Right renal pelvis (tissue), 4 donors: ENCODE measurements at regions not wholly inside any gene's neighbourhood (a gene's known extent, or its start where the extent isn't known, plus 50 kb on each side); places are given as distances from the start of the nearest gene placed in this dataset.

Experiments used
- DNase-seq, 4 donors: peaks; one replicate each; pipeline ENCODE4 v3.0.0-alpha.2; 2013; ENCODE audit warnings: low read depth in 4 of 4, low spot score in 3 of 4, missing footprints in 1 of 4

- no peak for DNase-seq
These were observed 174.9 kb upstream of the C11orf87 start for GRCh38 chr11:109247071-109247470.

- DNase-seq: no peak
These were observed 172.4 kb upstream of the C11orf87 start for GRCh38 chr11:109249597-109249996.

DNA sequence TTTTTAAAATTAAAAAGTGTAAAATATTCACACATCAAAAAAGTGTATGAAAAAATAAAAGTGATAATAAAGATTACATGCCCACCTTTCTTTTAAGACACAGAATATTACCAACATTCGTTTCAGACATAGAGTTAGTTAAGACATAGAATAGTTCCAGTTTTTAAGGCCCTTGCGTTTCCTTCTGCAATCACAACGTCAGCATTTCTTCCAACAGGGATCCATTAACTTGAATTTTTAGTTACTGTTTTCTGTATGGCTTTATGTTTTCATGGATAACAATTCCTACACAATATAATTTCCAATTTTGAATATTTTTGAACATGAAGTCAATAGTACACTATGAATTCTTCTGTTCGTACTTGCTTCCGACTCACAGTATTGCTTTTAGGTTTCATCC is 170.8 kb upstream of the C11orf87 start:
- no peak for DNase-seq

GRCh38 chr11:109264128-109264527 is 157.9 kb upstream of the C11orf87 start:
- no peak for DNase-seq

DNA sequence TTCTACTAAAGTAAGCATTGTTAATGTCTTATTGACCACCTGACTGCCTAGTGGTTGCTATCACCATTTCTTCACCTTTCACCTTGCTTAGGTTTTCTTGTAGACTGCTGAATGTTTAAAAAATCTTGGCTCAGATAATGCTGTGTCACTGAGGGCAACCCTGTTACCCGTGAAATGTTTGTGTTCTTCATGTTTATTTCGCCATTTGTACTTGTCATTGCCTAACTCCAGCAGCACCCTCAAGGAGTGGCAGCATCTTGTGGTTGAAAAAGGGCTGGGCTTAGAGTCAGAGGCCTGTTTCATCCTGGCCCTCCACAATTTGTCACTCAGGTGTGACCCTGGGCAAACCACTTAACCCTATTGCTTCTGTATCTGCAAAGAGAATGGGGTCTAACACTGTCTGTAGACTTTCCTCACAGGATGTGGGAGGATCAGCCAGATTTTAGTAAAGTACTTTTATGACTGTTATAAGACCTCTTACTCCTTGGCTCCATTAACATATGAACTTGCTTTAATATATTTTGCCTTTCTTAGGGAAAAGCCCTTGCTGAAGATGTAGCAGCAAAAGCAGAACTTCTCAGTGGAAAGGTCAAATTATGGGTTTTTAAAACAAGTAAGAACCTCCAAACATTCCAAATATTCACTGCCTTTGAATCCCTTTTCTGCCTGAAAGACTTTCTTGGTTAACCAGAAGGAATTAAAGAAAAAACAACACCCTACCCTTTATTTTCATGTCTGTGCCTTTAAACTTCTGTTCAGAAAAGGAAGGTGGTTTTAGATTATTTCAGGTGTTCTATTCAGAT is 154.5 kb upstream of the C11orf87 start:
- no peak for DNase-seq

GRCh38 chr11:109275931-109276330 is 146.1 kb upstream of the C11orf87 start:
- DNase-seq: no peak

DNA sequence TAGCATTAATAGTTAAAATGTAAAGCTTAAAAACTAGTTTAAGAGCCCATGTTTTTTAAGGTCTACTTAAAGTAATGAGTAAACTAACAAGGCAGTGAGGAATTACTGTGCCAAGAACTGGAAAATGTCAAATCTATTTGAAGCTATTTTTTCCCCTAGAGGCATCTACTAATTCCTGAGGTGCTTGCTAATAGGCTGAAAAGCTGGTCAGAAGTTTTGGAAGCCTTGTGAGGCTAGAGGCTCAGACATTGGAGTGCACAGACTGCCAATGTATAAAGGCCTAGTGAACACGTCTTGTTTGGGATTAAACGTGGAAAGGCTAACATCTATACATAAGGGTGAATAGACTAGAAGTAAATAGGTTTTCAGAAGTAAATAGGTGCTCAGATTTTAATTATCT is 136.5 kb upstream of the C11orf87 start:
- DNase-seq: no peak

- DNase-seq: no peak
These were observed 130.4 kb upstream of the C11orf87 start for GRCh38 chr11:109291553-109291952.

GRCh38 chr11:109298865-109299264 is 123.1 kb upstream of the C11orf87 start:
- no peak for DNase-seq

DNA sequence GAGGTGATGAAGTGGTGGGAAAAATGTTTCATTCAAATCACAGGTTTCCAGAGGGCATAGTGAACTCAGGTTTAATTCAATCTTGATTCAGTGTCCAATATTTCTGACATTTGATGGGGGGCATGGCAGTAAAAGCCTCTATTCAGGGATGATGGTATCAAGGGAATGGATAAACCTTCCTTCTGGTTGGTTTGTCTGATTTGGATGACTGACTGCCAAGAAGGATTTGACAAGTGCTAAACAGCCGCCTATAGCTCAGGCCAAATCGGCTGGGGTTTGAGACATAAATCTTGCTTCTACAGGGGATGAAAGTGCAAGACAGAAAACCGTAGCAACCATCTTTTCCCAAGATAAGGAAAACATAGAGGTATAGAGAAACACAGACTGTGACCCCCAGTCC is 121.8 kb upstream of the C11orf87 start:
- DNase-seq: no peak

- no peak for DNase-seq
These were observed 119.2 kb upstream of the C11orf87 start for GRCh38 chr11:109302591-109303334.

GRCh38 chr11:109303342-109303741 is 118.6 kb upstream of the C11orf87 start:
- DNase-seq: no peak

- no peak for DNase-seq
These were observed 117.8 kb upstream of the C11orf87 start for GRCh38 chr11:109304159-109304558.

GRCh38 chr11:109305009-109305408 is 117.0 kb upstream of the C11orf87 start:
- no peak for DNase-seq

DNA sequence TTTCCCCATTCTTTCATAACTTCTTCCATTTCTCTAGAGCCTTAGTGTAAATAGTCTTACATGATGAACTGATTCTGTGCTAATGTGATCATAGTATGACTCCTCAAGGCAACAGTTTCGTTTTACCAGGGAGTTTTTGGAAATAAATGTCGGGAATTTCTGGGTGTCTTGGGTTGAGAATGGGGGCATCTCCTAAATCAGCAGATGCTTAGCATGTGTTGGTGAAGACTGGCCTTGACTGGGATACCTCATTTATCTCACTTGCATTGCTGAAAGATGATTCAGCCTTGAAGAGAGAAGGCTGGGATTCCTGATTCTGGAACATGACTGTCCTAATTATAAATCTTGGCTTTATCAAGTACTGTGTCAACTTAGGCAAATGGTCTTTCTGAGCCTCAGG is 115.7 kb upstream of the C11orf87 start:
- DNase-seq: no peak

DNA sequence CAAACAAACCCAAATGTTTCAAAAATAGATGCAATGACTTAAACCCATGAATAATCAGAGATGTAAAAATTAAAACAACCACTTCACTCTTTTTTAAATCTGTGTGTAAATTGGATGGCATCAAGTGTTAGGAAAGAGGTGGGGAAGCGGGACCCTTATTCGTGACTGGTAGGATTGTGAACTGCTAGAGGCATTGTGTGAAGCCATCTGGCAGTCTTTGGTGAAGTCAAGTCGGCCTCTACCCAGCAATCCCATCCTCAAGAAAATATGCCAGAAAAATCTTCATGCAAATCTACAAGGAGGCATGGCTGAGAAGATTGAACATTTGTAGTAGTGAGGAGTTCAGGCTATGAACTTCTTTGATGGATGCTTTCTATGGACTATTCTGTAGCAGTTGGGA is 114.6 kb upstream of the C11orf87 start:
- no peak for DNase-seq

GRCh38 chr11:109308551-109308950 is 113.4 kb upstream of the C11orf87 start:
- DNase-seq: no peak

DNA sequence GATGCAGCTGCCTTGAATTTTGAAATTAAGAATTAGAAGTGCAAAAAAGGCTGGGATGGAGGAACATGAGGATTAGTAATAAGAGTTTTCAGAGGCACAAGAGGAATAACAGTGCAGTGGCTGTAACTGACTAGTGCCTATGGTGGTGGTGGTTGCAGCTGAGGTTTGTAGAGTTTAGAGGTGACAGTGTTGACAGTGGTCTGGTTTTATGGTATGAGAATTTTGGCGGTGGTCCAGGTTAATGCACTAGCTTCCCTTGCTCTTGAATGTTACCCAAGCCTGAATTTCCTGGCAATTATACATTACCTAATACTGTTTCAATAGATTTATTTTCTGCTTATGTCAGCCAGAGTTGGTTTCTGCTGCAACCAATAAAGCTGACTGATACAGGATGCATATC is 112.8 kb upstream of the C11orf87 start:
- no peak for DNase-seq

- no peak for DNase-seq
These were observed 104.3 kb upstream of the C11orf87 start for GRCh38 chr11:109317726-109318125.

DNA sequence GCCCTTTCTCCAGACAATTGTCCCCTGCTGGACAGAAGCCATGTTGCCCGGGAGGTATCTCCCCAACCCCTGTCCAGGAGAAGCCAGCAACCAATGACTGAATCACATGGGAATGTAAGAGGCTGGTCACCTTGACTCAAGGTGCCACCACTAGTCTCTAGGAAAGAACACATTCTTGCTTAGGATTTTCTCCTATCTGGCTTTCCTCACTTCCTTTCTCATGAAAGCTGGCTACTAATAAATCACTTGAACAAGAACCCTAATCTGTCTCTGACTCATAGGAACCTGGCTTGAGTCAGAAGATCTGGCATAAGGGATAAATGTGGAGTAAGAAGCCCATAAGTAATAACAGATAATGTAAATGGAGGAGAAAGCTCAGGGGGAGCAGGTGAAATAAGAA is 101.4 kb upstream of the C11orf87 start:
- DNase-seq: no peak

DNA sequence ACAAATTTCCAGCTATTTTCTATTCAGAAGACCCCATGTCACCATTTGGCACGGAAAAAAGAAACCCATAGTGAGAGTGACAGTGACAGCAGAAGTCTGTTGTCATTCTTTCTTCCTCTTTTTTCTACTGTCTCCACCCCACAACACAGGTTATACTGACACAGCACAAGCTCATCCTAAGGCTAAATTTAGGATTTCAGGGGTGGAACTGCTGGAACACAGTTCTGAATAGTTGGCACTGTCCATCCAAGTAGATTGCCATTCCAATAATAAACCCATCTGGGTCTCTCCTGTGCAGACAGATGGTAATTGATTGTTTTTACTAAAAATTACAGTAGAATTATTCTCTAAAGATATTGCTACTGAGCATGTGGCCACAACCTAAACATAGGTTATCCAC is 95.2 kb upstream of the C11orf87 start:
- DNase-seq: no peak

GRCh38 chr11:109329716-109330115 is 92.3 kb upstream of the C11orf87 start:
- no peak for DNase-seq
